ENCODE measurements at regions not wholly inside any gene's neighbourhood (a gene's known extent, or its start where the extent isn't known, plus 50 kb on each side); places are given as distances from the start of the nearest gene placed in this dataset.

DNA sequence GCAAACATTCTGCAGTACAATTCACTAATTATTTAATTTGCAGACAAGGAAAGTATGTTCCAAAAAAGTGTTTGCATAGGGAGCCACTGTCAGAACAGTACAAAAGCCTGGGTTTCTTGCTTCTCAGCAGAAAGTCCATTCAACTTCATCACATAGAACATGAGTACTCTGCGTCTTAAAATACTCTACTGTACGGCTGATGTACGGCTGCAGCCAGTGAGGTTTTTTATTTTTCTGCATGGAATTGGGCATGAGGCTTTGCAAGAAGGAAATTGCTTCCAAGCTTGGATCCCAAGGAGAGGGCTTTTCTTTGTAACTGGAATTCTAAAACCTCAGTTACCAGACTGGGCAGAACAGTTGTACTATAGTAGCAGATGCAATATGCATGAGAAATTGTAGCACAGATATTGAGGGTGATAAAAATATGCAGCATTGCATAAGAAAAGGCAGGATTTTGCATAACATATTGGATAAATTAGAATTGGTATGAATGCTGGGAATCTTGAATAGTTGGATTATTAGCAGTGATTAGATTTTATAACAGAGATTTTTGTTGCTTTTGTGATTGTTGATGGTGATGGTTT lies 178.1 kb upstream of the CDH9 start:
- TF ChIP-seq, protein P1, sequence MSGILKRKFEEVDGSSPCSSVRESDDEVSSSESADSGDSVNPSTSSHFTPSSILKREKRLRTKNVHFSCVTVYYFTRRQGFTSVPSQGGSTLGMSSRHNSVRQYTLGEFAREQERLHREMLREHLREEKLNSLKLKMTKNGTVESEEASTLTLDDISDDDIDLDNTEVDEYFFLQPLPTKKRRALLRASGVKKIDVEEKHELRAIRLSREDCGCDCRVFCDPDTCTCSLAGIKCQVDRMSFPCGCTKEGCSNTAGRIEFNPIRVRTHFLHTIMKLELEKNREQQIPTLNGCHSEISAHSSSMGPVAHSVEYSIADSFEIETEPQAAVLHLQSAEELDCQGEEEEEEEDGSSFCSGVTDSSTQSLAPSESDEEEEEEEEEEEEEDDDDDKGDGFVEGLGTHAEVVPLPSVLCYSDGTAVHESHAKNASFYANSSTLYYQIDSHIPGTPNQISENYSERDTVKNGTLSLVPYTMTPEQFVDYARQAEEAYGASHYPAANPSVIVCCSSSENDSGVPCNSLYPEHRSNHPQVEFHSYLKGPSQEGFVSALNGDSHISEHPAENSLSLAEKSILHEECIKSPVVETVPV (CRISPR knock-in tag; IDR thresholded peaks at IDR 0.05), result no peak
- no peak for TF ChIP-seq ARNTL (CRISPR knock-in tag; IDR thresholded peaks at IDR 0.05; ENCODE audit: borderline replicate concordance, low read depth)

All from SK-N-SH treated with all-trans-retinoic acid at 6 μM for 48 hours (cell line).